KMS-11 (cell line): ENCODE measurements at regions not wholly inside any gene's neighbourhood (a gene's known extent, or its start where the extent isn't known, plus 50 kb on each side); places are given as distances from the start of the nearest gene placed in this dataset.
"Not testable (repeated sequence)": the region's sequence is repeated elsewhere in the genome, so short reads cannot be mapped to it uniquely, and the experiment has no call there.

Experiments
- H2AFZ ChIP-seq: fragments of 200-600 bp; sonication (generic); 2 replicates; pipeline ENCODE4 v1.6.1; 2016; ENCODE audit warnings: antibody characterized with exemption, mixed run types, low read depth
- H3K27ac ChIP-seq: fragments of 200-600 bp; sonication (generic); 2 replicates; pipeline ENCODE4 v1.6.1; 2016; ENCODE audit warnings: mild to moderate bottlenecking, mixed run types
- H3K27me3 ChIP-seq: fragments of 200-600 bp; sonication (generic); 2 replicates; pipeline ENCODE4 v1.6.1; 2017; ENCODE audit warnings: mild to moderate bottlenecking, low read depth, mixed run types, moderate library complexity; ENCODE audit not compliant: insufficient read depth
- H3K36me3 ChIP-seq: fragments of 200-600 bp; sonication (generic); 2 replicates; pipeline ENCODE4 v1.6.1; 2017; ENCODE audit warnings: mild to moderate bottlenecking, mixed run types; ENCODE audit not compliant: insufficient read depth
- H3K4me1 ChIP-seq: fragments of 200-600 bp; sonication (generic); 2 replicates; pipeline ENCODE4 v1.6.1; 2016; ENCODE audit warnings: mild to moderate bottlenecking, low read depth, mixed run types; ENCODE audit not compliant: poor library complexity, severe bottlenecking
- H3K4me2 ChIP-seq: fragments of 200-600 bp; sonication (generic); 2 replicates; pipeline ENCODE4 v1.7.0; 2016; ENCODE audit warnings: mild to moderate bottlenecking, mixed run types
- H3K4me3 ChIP-seq: fragments of 200-600 bp; sonication (generic); IDR thresholded peaks from 2 replicates; pipeline ENCODE4 v1.6.1; 2017; ENCODE audit warnings: low read depth, low read length, mixed read lengths; ENCODE audit not compliant: insufficient read depth
- H3K79me2 ChIP-seq: fragments of 200-600 bp; sonication (generic); 2 replicates; pipeline ENCODE4 v1.6.1; 2016; ENCODE audit warnings: low read depth, mixed run types; ENCODE audit not compliant: insufficient read depth
- H3K9ac ChIP-seq: fragments of 200-600 bp; sonication (generic); 2 replicates; pipeline ENCODE4 v1.6.1; 2016; ENCODE audit warnings: mild to moderate bottlenecking, mixed run types
- H4K20me1 ChIP-seq: fragments of 200-600 bp; sonication (generic); 2 replicates; pipeline ENCODE4 v1.6.1; 2016; ENCODE audit warnings: mild to moderate bottlenecking, mixed run types; ENCODE audit not compliant: insufficient read depth
- TF ChIP-seq, protein P1 (sequence below): fragments of 200-600 bp; sonication (generic); conservative IDR thresholded peaks from 2 replicates; pipeline ENCODE4 v1.6.1; 2017; ENCODE audit warnings: low read depth, mild to moderate bottlenecking, antibody characterized with exemption, low read length, moderate library complexity, mixed read lengths

DNA sequence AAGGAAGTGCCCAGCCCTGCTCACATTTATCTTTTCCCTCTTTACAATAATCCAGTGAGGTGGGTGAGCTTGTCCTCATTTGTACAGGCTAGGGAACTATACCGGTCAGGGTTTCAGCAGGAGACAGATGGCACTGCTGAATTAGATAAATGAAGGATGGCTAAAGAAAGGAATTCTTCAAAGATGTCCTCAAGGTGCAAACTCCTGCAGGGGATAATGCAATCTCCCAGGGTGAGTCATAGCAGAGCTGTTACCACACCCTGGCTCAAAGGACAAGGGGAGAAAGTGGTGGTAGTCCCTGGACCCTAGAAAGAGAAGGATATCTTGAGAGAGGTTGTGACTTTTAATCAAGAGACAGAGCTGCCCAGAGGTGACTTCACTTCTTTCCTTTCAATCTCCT is 66.7 kb downstream of the RFPL4B start:
- no peaks in the 10 kb centered on the region for H4K20me1 ChIP-seq
- TF ChIP-seq, protein P1, sequence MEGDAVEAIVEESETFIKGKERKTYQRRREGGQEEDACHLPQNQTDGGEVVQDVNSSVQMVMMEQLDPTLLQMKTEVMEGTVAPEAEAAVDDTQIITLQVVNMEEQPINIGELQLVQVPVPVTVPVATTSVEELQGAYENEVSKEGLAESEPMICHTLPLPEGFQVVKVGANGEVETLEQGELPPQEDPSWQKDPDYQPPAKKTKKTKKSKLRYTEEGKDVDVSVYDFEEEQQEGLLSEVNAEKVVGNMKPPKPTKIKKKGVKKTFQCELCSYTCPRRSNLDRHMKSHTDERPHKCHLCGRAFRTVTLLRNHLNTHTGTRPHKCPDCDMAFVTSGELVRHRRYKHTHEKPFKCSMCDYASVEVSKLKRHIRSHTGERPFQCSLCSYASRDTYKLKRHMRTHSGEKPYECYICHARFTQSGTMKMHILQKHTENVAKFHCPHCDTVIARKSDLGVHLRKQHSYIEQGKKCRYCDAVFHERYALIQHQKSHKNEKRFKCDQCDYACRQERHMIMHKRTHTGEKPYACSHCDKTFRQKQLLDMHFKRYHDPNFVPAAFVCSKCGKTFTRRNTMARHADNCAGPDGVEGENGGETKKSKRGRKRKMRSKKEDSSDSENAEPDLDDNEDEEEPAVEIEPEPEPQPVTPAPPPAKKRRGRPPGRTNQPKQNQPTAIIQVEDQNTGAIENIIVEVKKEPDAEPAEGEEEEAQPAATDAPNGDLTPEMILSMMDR = no peak
- no peak overlapping the region for H3K27ac ChIP-seq
- H3K27me3 ChIP-seq = no peaks in the 10 kb centered on the region
- no peaks in the 10 kb centered on the region for H3K36me3 ChIP-seq
- H3K4me3 ChIP-seq = no peak overlapping the region
- H3K79me2 ChIP-seq = no peaks in the 10 kb centered on the region
- no peak overlapping the region for H3K4me2 ChIP-seq
- no peaks in the 10 kb centered on the region for H3K4me1 ChIP-seq
- H3K9ac ChIP-seq = no peak overlapping the region
- H2AFZ ChIP-seq = no peak overlapping the region

DNA sequence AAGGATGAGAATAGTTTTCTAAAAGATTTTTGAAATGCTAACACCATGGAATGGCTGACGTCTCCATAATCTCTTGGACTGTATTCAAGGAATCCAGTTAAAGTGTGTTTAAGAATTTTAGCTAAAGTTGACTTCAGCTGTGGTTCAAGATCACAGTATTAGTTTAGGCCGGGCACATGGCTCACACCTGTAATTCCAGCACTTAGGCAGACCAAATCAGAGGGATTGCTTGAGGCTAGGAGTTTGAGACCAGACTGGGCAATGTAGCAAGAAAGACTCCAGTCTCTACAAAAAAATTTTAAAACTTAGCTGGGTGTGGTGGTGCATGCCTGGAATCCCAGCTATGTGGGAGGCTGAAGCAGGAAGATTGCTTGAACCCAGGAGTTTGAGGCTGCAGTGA is 68.2 kb downstream of the RFPL4B start:
- H3K4me3 ChIP-seq = no peak overlapping the region
- H2AFZ ChIP-seq = no peak overlapping the region
- no peaks in the 10 kb centered on the region for H3K4me1 ChIP-seq
- no peaks in the 10 kb centered on the region for H3K36me3 ChIP-seq
- H4K20me1 ChIP-seq = no peaks in the 10 kb centered on the region
- no peaks in the 10 kb centered on the region for H3K27me3 ChIP-seq
- H3K79me2 ChIP-seq = no peaks in the 10 kb centered on the region
- TF ChIP-seq, protein P1 = no peak
- no peak overlapping the region for H3K4me2 ChIP-seq
- H3K9ac ChIP-seq = no peak overlapping the region
- no peak overlapping the region for H3K27ac ChIP-seq

DNA sequence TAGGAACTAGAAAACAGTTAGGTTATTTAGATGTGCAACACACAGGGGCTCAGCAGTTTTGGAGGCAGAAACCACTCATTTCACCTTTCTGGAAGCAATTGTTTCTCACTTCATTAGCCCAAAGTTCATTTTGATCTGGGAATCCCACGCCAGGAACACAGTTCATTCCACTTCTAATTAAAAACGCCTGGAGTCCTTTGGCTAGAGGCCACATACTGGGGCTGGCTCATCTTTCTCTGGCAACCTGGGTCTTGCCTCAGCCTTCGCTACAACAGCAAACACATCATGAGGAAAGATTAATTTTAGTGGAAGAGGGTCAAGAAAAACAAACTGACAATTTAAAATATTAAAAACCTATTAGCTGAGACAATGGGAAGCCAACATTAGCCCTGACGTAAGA is 69.7 kb downstream of the RFPL4B start:
- no peak overlapping the region for H3K4me2 ChIP-seq
- TF ChIP-seq, protein P1 = no peak

DNA sequence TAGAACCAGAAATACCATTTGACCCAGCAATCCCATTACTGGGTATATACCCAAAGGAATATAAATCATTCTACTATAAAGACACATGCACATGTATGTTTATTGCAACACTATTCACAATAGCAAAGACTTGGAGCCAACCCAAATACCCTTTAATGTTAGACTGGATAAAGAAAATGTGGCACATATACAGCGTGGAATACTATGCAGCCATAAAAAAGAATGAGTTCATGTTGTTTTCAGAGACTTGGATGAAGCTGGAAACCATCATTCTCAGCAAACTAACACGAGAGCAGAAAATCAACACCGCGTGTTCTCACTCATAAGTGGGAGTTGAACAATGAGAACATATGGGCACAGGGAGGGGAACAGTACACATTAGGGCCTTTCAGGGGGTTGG is 79.9 kb downstream of the RFPL4B start:
- not testable (repeated sequence) for H3K36me3 ChIP-seq, H3K4me2 ChIP-seq, H3K4me1 ChIP-seq, H2AFZ ChIP-seq, H4K20me1 ChIP-seq, H3K4me3 ChIP-seq, H3K27ac ChIP-seq, H3K79me2 ChIP-seq, H3K27me3 ChIP-seq, H3K9ac ChIP-seq

More for the DNA sequence above, 69.7 kb downstream of the RFPL4B start:
- H3K4me1 ChIP-seq = no peaks in the 10 kb centered on the region
- H3K27ac ChIP-seq = no peak overlapping the region
- no peaks in the 10 kb centered on the region for H4K20me1 ChIP-seq
- no peaks in the 10 kb centered on the region for H3K27me3 ChIP-seq
- no peak overlapping the region for H3K9ac ChIP-seq
- H2AFZ ChIP-seq = no peak overlapping the region
- H3K36me3 ChIP-seq = no peaks in the 10 kb centered on the region
- H3K4me3 ChIP-seq = no peak overlapping the region
- no peaks in the 10 kb centered on the region for H3K79me2 ChIP-seq

DNA sequence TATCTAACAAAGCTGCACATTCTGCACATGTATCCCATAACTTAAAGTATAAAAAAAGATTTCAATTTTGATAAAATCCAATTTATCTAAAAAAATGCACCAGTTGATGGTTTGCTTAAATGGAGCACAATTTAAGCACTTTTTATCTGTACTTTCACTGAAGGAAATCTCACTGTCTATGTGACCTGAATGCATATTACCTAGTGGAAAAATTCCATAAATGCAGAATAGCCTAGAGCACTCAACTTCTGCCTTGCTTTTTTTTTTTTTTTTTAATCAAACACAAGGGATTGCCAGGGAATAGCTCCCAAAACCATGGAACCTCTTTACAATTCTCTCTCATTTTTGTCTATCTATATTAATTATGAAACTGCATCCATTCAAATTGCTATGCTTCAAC is 80.4 kb downstream of the RFPL4B start:
- no peak overlapping the region for H3K4me2 ChIP-seq
- no peaks in the 10 kb centered on the region for H3K36me3 ChIP-seq
- no peaks in the 10 kb centered on the region for H3K79me2 ChIP-seq

More for the DNA sequence above, 80.4 kb downstream of the RFPL4B start:
- no peaks in the 10 kb centered on the region for H4K20me1 ChIP-seq
- no peak overlapping the region for H3K9ac ChIP-seq
- H2AFZ ChIP-seq = no peak overlapping the region
- no peaks in the 10 kb centered on the region for H3K27me3 ChIP-seq
- no peak overlapping the region for H3K27ac ChIP-seq
- no peak overlapping the region for H3K4me3 ChIP-seq
- H3K4me1 ChIP-seq = no peaks in the 10 kb centered on the region
- TF ChIP-seq, protein P1 = no peak
